ENCODE measurements at regions not wholly inside any gene's neighbourhood (a gene's known extent, or its start where the extent isn't known, plus 50 kb on each side); places are given as distances from the start of the nearest gene placed in this dataset.

DNA sequence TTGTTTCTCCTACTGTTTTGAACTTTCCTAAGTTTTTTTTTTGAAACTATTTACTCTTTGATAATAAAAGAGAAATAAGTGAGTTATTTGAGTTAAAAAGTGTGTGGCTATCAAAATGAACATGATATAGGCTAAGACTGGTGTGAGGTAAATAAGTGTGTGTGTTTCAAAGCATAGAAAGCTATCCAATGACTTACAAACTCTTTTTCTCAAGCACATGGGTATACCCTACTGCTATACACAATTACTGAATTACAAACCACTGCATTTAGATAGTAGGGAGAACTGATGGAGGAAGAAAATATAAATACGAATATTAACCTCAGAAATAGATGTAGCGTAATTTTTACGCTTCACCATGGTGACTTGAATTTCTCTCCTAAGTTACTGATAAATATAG, 305.8 kb upstream of the ANXA10 start:
- in situ Hi-C loops (cut with MboI; ENCODE audit: low pct_ligation_motif_present in 1 of 4, low pct_unique_long_range_greater_than_20kb in 1 of 4, low sequenced_read_pairs in 3 of 4): no loop called here

DNA sequence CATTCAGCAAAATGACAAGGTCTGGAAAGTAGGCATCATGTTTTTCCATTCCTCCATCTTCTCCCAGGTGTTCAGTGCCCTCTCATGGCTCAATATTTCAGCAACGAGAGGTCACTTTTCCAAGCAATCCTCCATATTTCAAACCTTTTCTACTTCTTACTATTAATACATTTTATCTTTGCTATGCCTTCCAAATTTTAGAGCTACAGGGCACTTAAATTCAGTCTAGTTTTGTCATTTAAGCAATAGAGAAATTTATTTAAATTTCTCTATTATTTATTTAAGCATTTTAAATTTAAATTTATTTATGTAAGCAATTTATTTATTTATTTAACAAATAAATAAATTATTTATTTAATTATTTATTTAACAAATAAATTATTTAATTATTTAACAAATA, 305.1 kb upstream of the ANXA10 start:
- TF ChIP-seq POLR2AphosphoS5 (IDR thresholded peaks at IDR 0.05) (no peak), POLR2A (IDR thresholded peaks at IDR 0.05) (no peak), EP300 (IDR thresholded peaks at IDR 0.05; ENCODE audit: low read depth) (no peak)
- TF ChIP-seq, protein P1, sequence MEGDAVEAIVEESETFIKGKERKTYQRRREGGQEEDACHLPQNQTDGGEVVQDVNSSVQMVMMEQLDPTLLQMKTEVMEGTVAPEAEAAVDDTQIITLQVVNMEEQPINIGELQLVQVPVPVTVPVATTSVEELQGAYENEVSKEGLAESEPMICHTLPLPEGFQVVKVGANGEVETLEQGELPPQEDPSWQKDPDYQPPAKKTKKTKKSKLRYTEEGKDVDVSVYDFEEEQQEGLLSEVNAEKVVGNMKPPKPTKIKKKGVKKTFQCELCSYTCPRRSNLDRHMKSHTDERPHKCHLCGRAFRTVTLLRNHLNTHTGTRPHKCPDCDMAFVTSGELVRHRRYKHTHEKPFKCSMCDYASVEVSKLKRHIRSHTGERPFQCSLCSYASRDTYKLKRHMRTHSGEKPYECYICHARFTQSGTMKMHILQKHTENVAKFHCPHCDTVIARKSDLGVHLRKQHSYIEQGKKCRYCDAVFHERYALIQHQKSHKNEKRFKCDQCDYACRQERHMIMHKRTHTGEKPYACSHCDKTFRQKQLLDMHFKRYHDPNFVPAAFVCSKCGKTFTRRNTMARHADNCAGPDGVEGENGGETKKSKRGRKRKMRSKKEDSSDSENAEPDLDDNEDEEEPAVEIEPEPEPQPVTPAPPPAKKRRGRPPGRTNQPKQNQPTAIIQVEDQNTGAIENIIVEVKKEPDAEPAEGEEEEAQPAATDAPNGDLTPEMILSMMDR (IDR thresholded peaks at IDR 0.05): no peak
- Histone ChIP-seq H3K4me3 (no peak overlapping the region), H3K4me1 (no peaks in the 10 kb centered on the region), H3K36me3 (no peaks in the 10 kb centered on the region), H3K9me3 (no peaks in the 10 kb centered on the region), H3K27me3 (no peaks in the 10 kb centered on the region), H3K27ac (no peak overlapping the region)
- intact Hi-C loops (cut with DNase I; ENCODE audit: low total_unique reads) (no loop called here), in situ Hi-C loops (cut with MboI; ENCODE audit: low pct_ligation_motif_present in 1 of 4, low pct_unique_long_range_greater_than_20kb in 1 of 4, low sequenced_read_pairs in 3 of 4) (no loop called here)
- WGBS, 2 donors (ENCODE audit: low coverage in 1 of 2): 67 to 89% methylated on average over 1 of the region's 1 CpG
- no peak for DNase-seq

More for the DNA sequence above, 305.8 kb upstream of the ANXA10 start:
- intact Hi-C loops (cut with DNase I; ENCODE audit: low total_unique reads): no loop called here
- Histone ChIP-seq H3K27me3 (no peaks in the 10 kb centered on the region), H3K4me1 (no peaks in the 10 kb centered on the region), H3K27ac (no peak overlapping the region), H3K36me3 (no peaks in the 10 kb centered on the region), H3K9me3 (no peaks in the 10 kb centered on the region), H3K4me3 (no peak overlapping the region)
- DNase-seq: no peak
- TF ChIP-seq, protein P1 (IDR thresholded peaks at IDR 0.05): no peak
- TF ChIP-seq POLR2A (IDR thresholded peaks at IDR 0.05) (no peak), EP300 (IDR thresholded peaks at IDR 0.05; ENCODE audit: low read depth) (no peak), POLR2AphosphoS5 (IDR thresholded peaks at IDR 0.05) (no peak)
- WGBS, 2 donors (ENCODE audit: low coverage in 1 of 2): 93 to 96% methylated on average over 3 of the region's 3 CpGs

DNA sequence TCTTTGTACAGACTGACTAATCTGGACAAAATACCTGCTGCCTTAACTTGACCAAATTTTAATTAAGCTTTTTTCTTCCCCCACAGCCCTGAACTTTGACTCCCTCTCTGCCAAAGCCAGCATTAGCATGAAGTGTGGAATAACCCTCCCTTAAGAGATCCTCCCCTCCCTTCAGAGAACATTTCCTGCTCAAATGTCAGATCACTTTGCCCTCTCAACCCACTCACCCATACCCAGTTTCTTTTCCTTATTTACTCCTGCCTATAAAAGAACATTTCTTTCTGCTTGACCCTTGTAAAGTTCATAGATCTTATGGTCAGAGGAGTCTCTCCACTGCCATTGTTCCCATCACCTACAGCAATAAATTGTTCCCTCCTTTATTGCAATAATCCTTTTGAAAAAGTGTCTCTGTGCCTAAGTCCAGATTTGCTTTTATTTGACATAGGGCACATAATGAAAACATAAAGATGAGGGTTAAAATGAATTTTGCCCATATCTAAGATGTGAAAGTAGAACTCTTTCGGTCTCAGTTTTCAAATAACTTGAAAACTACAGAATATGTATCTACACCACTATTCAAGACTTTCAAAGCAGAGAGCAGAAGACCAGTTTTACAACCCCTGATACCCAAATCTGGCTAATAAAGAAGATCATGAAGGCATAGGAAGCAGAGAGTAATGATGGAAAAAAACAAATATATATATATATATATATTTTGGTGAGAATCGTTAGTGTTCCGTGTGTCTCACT, 289.7 kb upstream of the ANXA10 start:
- H3K27me3 ChIP-seq: no peaks in the 10 kb centered on the region
- no peaks in the 10 kb centered on the region for H3K36me3 ChIP-seq
- TF ChIP-seq EP300 (IDR thresholded peaks at IDR 0.05; ENCODE audit: low read depth): no peak
- no peak for TF ChIP-seq POLR2A (IDR thresholded peaks at IDR 0.05)
- TF ChIP-seq POLR2AphosphoS5 (IDR thresholded peaks at IDR 0.05): no peak
- TF ChIP-seq, protein P1 (IDR thresholded peaks at IDR 0.05): no peak

DNA sequence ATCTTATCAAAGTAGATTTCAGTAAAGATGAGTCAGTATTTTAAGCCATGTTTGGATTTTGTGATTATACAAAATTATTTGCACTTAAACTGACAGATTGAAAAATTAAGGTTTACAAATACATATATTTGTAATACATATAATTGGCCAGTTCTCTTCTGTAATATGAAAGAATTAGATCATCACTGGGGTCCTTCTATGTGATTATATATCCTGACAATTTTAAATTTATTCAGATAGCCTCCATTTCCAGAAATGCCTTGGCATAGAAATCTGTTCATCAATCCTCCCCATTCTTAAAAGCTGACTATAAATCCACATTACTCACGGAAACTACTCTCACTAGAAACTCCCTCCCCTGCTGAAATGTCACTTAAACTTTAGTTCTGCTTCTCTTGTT, 280.4 kb upstream of the ANXA10 start:
- no peaks in the 10 kb centered on the region for H3K27me3 ChIP-seq
- peaks cover 0 to 2% of the 10 kb centered on the region in 2 donors for H3K9me3 ChIP-seq
- H3K4me1 ChIP-seq: no peaks in the 10 kb centered on the region
- H3K36me3 ChIP-seq: no peaks in the 10 kb centered on the region
- DNase-seq: no peak
- TF ChIP-seq POLR2A (IDR thresholded peaks at IDR 0.05) (no peak), POLR2AphosphoS5 (IDR thresholded peaks at IDR 0.05) (no peak), EP300 (IDR thresholded peaks at IDR 0.05; ENCODE audit: low read depth) (no peak)
- TF ChIP-seq, protein P1 (IDR thresholded peaks at IDR 0.05): no peak
- in situ Hi-C loops (cut with MboI; ENCODE audit: low pct_ligation_motif_present in 1 of 4, low pct_unique_long_range_greater_than_20kb in 1 of 4, low sequenced_read_pairs in 3 of 4) (no loop called here), intact Hi-C loops (cut with DNase I; ENCODE audit: low total_unique reads) (no loop called here)
- H3K27ac ChIP-seq: no peak overlapping the region
- 14 to 41% methylated on average over 1 of the region's 1 CpG for WGBS, 2 donors (ENCODE audit: low coverage in 1 of 2)
- no peak overlapping the region for H3K4me3 ChIP-seq

More for the DNA sequence above, 289.7 kb upstream of the ANXA10 start:
- DNase-seq: no peak
- in situ Hi-C loops (cut with MboI; ENCODE audit: low pct_ligation_motif_present in 1 of 4, low pct_unique_long_range_greater_than_20kb in 1 of 4, low sequenced_read_pairs in 3 of 4): no loop called here
- intact Hi-C loops (cut with DNase I; ENCODE audit: low total_unique reads): no loop called here
- Histone ChIP-seq H3K27ac (no peak overlapping the region), H3K4me3 (no peak overlapping the region), H3K9me3 (no peaks in the 10 kb centered on the region), H3K4me1 (no peaks in the 10 kb centered on the region)
- WGBS, 2 donors (ENCODE audit: low coverage in 1 of 2): 84 to 87% methylated on average over 3 of the region's 3 CpGs

Measured in transverse colon (tissue), 4 donors.